ENCODE measurements at regions not wholly inside any gene's neighbourhood (a gene's known extent, or its start where the extent isn't known, plus 50 kb on each side); places are given as distances from the start of the nearest gene placed in this dataset.
"Not testable (repeated sequence)": the region's sequence is repeated elsewhere in the genome, so short reads cannot be mapped to it uniquely, and the experiment has no call there.

DNA sequence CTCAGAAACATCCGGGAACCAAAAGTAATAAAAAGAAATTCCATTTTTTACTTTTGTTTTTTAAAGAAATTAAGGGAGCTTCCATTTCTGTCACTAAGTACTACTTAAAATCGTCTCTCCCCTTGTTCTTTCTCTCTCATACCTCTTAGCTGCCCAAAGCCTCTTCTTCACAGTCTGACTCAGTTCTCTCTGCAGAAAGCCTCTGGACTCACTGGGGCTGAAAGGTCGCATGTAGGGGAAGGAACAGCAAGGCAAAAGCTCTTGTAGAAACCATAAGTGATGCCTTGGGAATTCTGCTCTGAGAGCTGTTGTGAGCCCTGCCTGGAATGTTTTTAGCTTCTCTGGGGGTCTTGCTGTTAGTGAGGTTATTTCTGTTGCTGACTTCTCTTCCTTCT is 100.8 kb upstream of the RANBP3L start:
- no peaks in the 10 kb centered on the region for H3K9me3 Mint-ChIP-seq
- H3K36me3 Mint-ChIP-seq = peaks cover 3% of the 10 kb centered on the region
- no peak overlapping the region for H3K4me3 Mint-ChIP-seq
- H3K27me3 Mint-ChIP-seq = peaks cover 10% of the 10 kb centered on the region
- no peak overlapping the region for H3K27ac Mint-ChIP-seq
- peaks cover 0 to 1% (median 0%) of the 10 kb centered on the region in 3 donors for H3K4me1 Mint-ChIP-seq

GRCh38 chr5:36403632-36404311 is 102.1 kb upstream of the RANBP3L start:
- peaks cover 3% of the 10 kb centered on the region for H3K36me3 Mint-ChIP-seq
- H3K4me3 Mint-ChIP-seq = no peak overlapping the region
- peaks cover 0 to 1% (median 0%) of the 10 kb centered on the region in 3 donors for H3K4me1 Mint-ChIP-seq
- peaks cover 10% of the 10 kb centered on the region for H3K27me3 Mint-ChIP-seq
- H3K9me3 Mint-ChIP-seq = no peaks in the 10 kb centered on the region
- no peak overlapping the region for H3K27ac Mint-ChIP-seq

GRCh38 chr5:36406023-36406422 is 104.3 kb upstream of the RANBP3L start:
- Mint-ChIP-seq H3K4me3 (no peak overlapping the region), H3K9me3 (peaks cover 0 to 6% (median 0%) of the 10 kb centered on the region in 3 donors), H3K27me3 (peaks cover 8% of the 10 kb centered on the region)

GRCh38 chr5:36407396-36407795 is 105.7 kb upstream of the RANBP3L start:
- H3K4me1 Mint-ChIP-seq = peaks cover 0 to 1% (median 0%) of the 10 kb centered on the region in 3 donors
- peaks cover 10% of the 10 kb centered on the region for H3K27me3 Mint-ChIP-seq
- peaks cover 0 to 6% (median 1%) of the 10 kb centered on the region in 3 donors for H3K9me3 Mint-ChIP-seq
- H3K4me3 Mint-ChIP-seq = no peak overlapping the region
- H3K27ac Mint-ChIP-seq = no peak overlapping the region
- peaks cover 3% of the 10 kb centered on the region for H3K36me3 Mint-ChIP-seq

More at GRCh38 chr5:36406023-36406422, 104.3 kb upstream of the RANBP3L start:
- peaks cover 3% of the 10 kb centered on the region for H3K36me3 Mint-ChIP-seq
- peaks cover 0 to 1% (median 0%) of the 10 kb centered on the region in 3 donors for H3K4me1 Mint-ChIP-seq
- H3K27ac Mint-ChIP-seq = no peak overlapping the region

DNA sequence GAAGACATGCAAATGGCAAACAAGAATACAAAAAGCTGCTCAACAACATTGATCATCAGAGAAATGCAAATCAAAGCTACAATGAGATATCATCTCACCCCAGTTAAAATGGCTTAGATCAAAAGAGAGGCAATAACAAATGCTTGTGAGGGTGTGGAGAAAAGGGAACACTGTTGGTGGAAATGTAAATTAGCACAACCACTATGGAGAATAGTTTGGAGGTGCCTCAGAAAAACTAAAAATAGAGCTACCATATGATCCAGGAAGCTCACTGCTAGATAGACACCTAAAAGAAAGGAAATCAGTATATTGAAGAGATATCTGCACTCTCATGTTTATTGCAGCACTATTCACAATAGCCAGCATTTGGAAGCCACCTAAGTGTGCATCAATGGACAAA is 108.0 kb upstream of the RANBP3L start:
- H3K9me3 Mint-ChIP-seq, H3K36me3 Mint-ChIP-seq, H3K4me3 Mint-ChIP-seq, H3K4me1 Mint-ChIP-seq, H3K27me3 Mint-ChIP-seq, H3K27ac Mint-ChIP-seq: not testable (repeated sequence)

- H3K9me3 Mint-ChIP-seq, H3K27me3 Mint-ChIP-seq, H3K4me3 Mint-ChIP-seq, H3K36me3 Mint-ChIP-seq, H3K4me1 Mint-ChIP-seq, H3K27ac Mint-ChIP-seq: not testable (repeated sequence)
These were observed 109.0 kb upstream of the RANBP3L start for GRCh38 chr5:36410672-36411071.

DNA sequence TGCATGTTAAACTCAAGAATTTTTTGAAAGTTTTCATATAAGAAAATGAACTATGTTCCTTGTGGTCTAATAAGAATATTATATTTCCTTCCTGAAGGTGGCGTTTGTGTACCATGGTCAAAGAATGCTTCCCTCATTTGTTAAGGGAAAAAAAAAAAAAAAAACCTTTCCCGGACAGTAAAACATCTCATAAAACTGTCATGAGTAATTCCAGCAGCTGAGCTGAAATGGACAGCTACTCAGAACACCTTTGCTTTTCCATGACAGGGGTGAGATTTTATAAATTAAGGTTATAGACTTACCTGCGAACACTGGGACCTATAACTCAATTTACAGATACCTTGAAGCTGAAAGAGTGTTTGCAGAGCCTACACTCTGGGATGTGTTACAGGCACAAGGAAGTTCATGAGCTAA is 113.2 kb upstream of the RANBP3L start:
- Mint-ChIP-seq H3K27ac (no peak overlapping the region), H3K36me3 (peaks cover 2% of the 10 kb centered on the region), H3K9me3 (peaks cover 0 to 3% (median 1%) of the 10 kb centered on the region in 3 donors), H3K27me3 (peaks cover 2% of the 10 kb centered on the region), H3K4me3 (no peak overlapping the region), H3K4me1 (no peaks in the 10 kb centered on the region)

GRCh38 chr5:36416605-36417004 is 114.9 kb upstream of the RANBP3L start:
- Mint-ChIP-seq H3K9me3 (no peaks in the 10 kb centered on the region), H3K27ac (no peak overlapping the region), H3K4me1 (no peaks in the 10 kb centered on the region), H3K27me3 (no peaks in the 10 kb centered on the region), H3K4me3 (no peak overlapping the region), H3K36me3 (peaks cover 2% of the 10 kb centered on the region)

DNA sequence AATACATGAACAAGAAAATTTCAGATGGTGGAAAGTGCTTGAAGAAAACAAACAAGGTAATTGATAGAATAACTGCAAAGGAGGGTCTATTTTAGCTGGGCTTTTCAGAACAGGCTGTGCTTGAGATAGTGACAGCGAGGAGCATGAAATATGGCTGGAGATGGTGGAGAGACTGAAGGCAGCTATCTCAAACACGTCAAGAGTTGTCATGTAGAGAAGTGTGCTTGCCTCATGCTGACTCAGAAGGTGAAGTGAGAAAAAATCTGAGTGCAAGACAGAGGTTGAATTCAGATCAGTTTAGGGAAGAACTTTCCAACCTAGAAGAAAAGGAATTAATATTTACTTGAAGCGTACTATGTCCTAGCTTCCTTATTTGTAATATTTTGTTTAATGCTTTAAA is 115.5 kb upstream of the RANBP3L start:
- Mint-ChIP-seq H3K27ac (no peak overlapping the region), H3K4me3 (no peak overlapping the region), H3K4me1 (no peaks in the 10 kb centered on the region), H3K9me3 (no peaks in the 10 kb centered on the region), H3K36me3 (peaks cover 2% of the 10 kb centered on the region), H3K27me3 (no peaks in the 10 kb centered on the region)

GRCh38 chr5:36417668-36418067 is 116.0 kb upstream of the RANBP3L start:
- H3K27me3 Mint-ChIP-seq = no peaks in the 10 kb centered on the region
- H3K4me1 Mint-ChIP-seq = no peaks in the 10 kb centered on the region
- no peak overlapping the region for H3K4me3 Mint-ChIP-seq
- no peak overlapping the region for H3K27ac Mint-ChIP-seq
- peaks cover under 1% of the 10 kb centered on the region for H3K36me3 Mint-ChIP-seq
- H3K9me3 Mint-ChIP-seq = no peaks in the 10 kb centered on the region

DNA sequence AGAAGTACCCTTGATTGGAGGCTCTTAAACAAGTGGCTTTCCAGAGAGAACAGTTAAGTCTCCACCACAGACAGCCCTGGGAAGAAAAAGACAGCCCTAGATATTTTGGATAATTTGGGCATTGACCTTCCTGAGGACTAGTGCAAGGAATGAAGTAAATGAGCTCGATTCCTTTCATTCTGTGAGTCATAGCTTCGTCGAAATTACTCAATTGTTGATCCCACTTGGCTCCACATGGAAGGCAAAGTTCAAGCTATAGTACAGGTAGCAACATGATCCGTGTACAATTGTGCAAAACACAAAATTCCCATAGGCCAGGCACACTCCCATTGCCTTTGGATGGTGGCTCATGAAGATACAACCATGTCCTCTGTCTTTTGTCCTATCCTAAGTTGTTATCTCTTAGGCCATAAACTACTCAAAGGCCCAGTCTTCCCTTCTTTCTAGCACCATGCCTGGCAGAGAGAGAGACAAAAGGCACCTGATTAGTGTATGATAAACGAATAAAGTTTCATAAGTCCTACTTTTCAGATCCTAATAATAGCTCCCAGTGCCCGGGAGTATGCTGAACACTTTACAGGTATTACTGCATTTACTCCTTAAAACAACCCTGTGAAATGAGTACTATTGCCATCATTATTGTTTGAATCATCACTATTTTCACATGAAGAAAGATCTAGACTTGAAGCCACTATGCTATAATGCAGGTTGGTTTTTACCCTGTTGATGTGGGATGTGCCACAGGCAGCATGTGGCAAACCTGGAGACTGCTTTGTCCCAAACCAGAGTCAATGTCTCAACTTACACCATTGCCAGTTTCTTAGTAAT is 116.7 kb upstream of the RANBP3L start:
- no peak overlapping the region for H3K4me3 Mint-ChIP-seq
- no peaks in the 10 kb centered on the region for H3K36me3 Mint-ChIP-seq
- H3K9me3 Mint-ChIP-seq = no peaks in the 10 kb centered on the region
- no peaks in the 10 kb centered on the region for H3K4me1 Mint-ChIP-seq
- H3K27me3 Mint-ChIP-seq = no peaks in the 10 kb centered on the region
- H3K27ac Mint-ChIP-seq = no peak overlapping the region

DNA sequence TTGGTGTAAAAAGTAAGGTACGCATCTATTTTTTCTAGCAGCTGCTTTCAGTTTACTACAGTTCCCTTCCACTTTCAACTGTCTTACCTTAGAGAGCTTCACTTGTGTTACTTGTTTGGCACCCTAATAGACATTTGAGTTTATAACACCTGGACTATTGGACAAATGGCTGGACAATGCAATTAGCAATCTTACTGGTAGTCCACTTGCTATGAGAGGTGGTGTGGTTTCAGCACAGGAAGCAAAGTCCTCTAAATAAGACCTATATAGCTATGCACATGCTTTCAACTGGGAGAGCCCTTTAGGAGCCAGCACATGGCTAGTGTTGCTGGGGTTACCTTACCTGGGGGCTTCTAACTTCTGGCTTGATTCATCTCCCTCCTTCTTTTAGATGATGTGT is 119.6 kb upstream of the RANBP3L start:
- peaks cover 0 to 1% (median 0%) of the 10 kb centered on the region in 3 donors for H3K4me1 Mint-ChIP-seq
- H3K9me3 Mint-ChIP-seq = peaks cover 0 to 3% (median 3%) of the 10 kb centered on the region in 3 donors
- no peaks in the 10 kb centered on the region for H3K27me3 Mint-ChIP-seq
- no peak overlapping the region for H3K4me3 Mint-ChIP-seq
- H3K27ac Mint-ChIP-seq = no peak overlapping the region
- no peaks in the 10 kb centered on the region for H3K36me3 Mint-ChIP-seq

DNA sequence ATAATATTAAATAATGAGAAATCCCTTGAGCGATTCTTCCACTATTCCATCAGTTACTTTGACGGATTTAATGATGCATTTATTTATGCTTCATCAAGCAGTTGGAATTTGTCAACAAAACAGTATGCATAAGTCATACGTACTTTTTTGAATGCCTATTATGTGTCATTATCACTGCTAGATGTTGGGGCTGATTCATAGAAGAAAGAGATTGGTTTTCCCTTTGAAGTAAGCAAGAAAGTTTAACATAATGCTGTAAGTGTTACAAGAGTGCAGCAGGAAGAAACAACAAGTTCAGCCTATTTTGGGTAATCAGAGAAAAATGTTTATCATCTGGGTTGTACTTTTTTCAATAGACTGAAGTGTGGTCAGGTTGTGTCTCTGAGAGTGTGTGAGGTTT is 121.2 kb upstream of the RANBP3L start:
- H3K4me3 Mint-ChIP-seq = no peak overlapping the region
- no peak overlapping the region for H3K27ac Mint-ChIP-seq
- no peaks in the 10 kb centered on the region for H3K36me3 Mint-ChIP-seq
- no peaks in the 10 kb centered on the region for H3K27me3 Mint-ChIP-seq
- peaks cover 0 to 3% (median 3%) of the 10 kb centered on the region in 3 donors for H3K9me3 Mint-ChIP-seq
- H3K4me1 Mint-ChIP-seq = peaks cover 0 to 1% (median 0%) of the 10 kb centered on the region in 3 donors

DNA sequence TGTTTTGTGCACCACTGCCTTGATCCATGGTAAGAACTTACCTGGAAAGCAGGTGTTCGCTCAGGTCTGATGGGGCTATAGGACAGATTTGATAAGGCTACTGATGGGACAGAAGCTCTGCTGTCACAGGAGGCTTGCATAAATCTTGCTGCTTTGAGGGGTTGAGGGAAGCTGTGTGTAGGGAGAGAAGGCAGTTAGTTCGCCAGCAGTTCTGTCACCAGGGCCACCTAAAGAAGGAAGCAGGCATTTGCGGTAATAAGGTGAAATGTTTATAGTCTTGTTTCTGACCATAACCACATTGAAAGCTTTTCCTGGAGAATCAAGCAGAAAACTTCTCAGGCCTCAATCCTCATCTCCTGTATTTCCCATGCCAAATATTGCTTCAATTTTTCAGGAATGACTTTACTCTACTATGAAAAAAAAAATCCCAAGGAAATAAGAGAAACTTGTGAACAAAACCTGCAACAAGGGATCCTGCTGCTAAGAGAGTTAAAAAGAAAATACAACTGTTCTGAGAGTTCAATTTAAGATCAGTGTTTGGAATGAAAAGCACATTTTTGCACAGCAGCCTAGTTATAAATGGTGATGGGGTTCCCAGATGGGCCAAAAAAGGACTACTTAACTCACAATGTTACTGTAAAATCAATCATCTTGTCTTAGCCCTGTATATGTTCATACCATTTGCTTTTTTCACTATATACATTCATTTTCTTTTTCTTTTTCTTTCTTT is 122.0 kb upstream of the RANBP3L start:
- no peaks in the 10 kb centered on the region for H3K36me3 Mint-ChIP-seq
- H3K27me3 Mint-ChIP-seq = no peaks in the 10 kb centered on the region
- H3K4me3 Mint-ChIP-seq = no peak overlapping the region
- H3K4me1 Mint-ChIP-seq = peaks cover 0 to 1% (median 0%) of the 10 kb centered on the region in 3 donors
- H3K9me3 Mint-ChIP-seq = peaks cover 0 to 3% (median 3%) of the 10 kb centered on the region in 3 donors
- no peak overlapping the region for H3K27ac Mint-ChIP-seq

- not testable (repeated sequence) for H3K36me3 Mint-ChIP-seq, H3K4me3 Mint-ChIP-seq, H3K4me1 Mint-ChIP-seq, H3K9me3 Mint-ChIP-seq, H3K27ac Mint-ChIP-seq, H3K27me3 Mint-ChIP-seq
These were observed 124.4 kb upstream of the RANBP3L start for GRCh38 chr5:36426070-36426469.

Data from IgD-negative memory B cell (primary cell).